Left hindlimb (tissue), 1 donor: ENCODE measurements at regions not wholly inside any gene's neighbourhood (a gene's known extent, or its start where the extent isn't known, plus 50 kb on each side); places are given as distances from the start of the nearest gene placed in this dataset.

ENCODE experiments used
- DNase-seq: peaks from one replicate; pipeline ENCODE4 v3.0.0-alpha.2; 2018

DNA sequence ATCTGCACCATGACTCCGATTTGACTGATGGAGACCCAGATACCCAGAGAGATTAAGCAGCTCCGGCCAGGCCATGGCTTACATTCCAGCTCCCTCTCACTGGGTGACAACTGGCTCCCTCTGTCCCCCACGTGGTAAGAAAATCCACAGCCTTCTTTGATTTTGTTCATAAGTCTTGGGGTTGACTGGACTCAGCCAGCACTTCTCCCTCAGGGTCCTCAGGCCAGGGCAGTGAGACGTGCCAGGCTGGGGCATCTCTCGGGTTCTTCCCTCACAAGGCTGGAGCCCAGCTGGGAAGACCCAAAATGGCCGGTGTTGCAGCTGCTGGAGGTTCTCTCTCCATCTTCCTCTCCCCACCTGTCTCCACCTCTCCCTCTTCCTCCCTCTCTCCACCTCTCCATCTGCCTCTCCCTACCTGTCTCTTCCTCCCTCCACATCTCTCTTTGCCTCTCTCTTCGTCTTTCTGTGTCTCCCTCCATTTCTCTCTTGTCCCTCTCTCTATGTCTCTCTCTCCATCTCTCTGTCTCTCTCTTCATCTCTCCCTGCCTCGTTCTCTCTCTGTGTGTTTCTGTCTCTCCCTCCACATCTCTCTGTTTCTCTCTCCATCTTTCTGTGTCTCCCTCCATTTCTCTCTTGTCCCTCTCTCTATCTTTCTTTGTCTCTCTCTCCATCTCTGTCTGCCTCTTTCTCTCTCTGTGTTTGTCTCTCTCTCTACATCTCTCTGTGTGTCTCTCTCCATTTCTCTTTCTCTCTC, 105.3 kb downstream of the FOXL1 start:
- DNase-seq, result no peak

DNA sequence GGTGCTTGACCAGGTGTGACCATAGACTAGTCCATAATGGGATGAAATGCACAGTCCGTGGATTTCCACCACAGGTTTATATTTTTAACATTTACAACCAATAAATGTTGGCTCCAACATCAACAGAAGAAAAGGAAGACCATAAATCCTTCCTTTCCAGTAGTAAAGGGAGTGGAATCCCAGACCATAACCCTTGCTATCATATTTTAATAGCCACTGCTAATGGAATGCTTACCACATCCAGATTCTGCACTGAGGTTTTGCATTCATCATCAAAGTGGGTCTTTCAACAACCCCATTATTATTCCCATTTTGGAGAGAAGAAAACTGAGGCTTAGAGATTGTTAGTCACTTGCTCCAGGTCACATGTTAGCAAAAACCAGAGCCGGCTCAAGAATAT, 106.7 kb downstream of the FOXL1 start:
- DNase-seq, result no peak

DNA sequence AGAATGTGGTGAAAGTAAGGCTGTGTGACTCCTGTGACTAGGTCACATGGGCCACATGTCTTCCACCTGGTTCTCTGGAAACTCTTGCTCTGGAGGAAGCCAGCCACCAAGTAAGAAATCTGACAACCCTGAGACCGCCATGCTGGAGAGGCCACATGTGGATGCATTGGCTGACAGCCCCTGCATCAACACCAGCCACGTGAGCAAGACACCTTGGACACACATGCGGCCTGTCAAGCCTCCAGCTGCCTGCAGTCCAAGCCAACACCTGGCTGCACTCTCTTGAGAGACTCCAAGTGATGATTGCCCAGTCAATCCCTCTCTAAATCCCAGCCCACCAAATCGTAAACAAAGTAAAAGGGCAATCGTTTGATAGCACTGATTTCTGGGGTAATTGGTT, 112.6 kb downstream of the FOXL1 start:
- no peak for DNase-seq

DNA sequence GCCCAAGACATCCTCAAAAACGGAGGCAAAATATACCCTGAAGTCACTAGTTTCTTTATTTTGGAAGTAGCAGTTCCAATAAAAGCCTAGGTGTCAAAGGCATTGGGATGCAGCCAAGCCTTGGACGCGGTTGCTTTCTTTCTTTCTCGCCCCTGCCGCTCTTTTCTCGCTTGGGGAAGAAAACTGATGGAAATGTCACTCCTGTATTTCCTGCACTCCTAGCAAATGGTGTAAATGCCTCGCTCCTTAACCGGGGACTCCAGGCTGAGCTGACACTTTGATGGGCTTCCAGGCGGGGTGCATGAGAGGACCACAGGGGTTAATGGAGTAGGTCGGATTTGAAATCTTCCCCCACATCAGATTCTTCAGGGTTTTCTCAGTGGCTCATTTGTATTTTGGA, 114.1 kb downstream of the FOXL1 start:
- no peak for DNase-seq

DNA sequence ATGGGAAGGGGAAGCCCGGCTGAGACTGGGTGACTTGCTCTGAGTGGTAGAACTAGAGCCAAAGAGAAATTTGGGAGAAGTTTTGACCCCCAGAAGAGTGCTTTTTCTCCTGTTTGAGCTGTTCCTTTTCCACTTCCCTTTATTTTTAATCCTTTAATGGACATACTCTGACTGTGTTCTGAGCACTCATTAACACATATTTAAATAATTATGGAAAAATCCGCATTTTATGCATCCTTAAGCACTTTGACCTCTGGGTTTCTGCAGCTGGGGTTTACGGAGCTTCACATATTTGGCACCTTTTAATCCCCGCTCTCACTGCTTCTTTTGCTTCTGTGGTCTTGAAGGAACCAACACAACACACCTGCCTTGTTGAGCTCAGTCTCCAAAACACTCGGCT, 114.7 kb downstream of the FOXL1 start:
- DNase-seq, result no peak

DNA sequence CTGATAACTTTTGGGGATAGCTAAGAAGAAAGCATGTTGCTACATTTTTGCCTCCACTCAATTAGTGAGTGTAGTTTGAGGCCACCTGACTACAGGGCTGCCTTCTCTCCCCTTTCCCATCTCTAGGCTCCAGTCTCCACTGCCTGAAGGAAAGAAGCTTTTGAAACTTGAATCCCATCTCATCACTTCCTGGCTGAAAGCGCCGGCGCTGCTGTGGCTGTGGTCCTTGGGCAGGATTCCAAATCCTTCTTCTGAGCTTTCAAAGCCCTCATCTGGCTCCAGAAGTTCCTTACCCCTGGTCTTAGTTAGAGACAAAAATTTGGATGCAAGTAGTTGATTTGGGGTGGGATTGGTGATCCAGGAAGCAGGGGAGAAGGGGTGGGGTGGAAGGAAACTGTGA, 119.4 kb downstream of the FOXL1 start:
- DNase-seq, result no peak

DNA sequence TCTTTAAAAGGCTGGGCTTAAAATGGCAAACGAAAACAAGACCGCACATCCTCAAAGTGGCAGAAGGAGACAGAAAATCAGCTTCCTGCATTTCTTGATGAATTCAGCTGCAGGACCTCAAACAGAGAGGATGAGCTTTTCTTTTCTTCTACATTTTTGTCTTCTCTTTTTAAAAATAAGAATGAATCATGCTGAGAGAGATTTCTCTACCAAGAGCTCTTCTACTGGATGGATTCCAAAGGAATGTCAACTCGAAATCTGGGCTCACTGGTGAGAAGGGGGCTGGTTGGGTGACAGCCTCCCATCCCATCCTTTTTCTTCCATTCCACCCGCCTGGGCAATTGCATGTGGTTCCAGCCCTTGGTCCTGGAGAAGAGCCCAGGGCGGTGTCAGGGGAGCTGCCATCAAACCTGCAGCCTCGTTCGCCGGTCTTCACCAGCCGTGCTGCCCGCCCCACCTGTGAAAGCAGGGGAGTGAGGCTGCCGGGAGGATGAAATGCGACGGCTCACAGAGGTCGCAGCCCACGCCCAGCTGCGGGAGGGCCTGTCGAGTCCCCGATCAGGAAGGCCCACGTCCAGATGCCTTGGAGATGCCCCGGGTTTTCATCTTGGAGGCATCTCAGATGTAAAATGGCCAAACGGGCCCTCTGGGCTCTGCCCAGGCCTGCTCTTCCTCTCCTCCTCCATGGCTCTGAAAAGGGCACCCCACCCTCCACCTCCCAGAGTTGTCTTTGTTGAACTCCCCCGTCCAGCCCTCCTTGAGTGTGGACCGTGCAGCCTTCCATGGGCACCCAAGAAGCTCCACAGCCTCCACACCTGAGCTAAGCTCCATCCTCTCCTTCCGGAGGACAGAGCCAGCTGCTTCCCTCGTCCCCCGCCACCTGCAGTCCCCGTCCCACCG, 121.9 kb downstream of the FOXL1 start:
- no peak for DNase-seq

DNA sequence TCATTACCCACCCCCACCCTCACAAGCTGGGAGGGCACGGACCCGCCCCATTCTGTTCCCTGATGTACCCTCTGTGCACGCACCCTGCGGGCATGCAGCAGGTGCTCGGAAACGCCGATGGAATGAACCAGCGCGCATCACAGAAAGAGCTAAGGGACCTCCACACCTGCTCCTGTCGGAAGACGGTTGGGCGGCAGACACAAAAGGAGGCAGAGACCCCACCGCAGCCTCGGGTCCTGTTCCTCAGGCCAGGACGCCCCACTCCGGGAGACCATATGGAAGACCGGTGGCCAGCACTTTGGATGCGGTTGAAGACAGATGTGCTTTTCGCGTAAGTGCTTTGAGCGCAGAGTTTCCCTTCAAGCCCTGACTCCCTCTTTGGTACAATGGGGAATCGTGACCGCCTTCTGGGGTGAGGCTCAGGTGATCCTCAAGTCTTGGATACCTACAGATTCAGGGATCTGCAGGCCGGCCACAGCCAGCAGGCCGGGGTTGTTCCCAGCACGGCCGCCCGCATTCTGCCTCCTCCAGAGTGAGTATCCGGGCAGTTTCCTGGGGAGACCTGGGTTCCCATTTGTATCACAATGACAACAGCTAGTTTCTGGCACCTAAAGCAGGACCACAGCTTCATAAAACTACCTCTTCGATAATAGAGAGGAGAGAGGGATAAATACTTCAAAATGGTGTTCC, 123.1 kb downstream of the FOXL1 start:
- DNase-seq, result no peak

DNA sequence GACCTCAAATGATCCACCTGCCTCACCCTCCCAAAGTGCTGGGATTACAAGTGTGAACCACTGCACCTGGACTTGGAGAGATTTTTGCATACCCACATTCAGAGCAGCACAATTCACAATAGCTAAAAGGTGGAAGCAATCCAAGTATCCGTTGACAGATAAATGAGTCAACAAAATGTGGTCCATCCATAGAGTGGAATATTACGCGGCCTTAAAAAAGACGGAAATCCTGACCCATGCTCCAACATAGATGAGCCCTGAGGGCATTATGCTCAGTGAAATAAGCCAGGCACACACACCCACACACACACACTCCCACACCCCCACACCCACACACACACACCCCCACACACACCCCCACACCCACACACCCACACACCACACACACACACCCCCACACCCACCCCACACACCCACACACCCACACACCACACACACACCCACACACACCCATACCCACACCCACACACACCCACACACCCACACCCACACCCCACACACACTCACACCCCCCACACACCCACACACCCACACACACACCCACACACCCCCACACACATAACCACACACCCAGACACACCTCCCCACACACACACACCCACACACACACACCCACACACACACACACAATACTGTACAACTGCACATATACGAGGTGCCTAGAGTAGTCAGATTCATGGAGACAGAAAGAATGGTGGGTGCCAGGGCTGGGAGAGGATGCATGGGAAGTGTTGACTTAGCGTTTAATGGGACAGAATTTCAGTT, 124.7 kb downstream of the FOXL1 start:
- no peak for DNase-seq

DNA sequence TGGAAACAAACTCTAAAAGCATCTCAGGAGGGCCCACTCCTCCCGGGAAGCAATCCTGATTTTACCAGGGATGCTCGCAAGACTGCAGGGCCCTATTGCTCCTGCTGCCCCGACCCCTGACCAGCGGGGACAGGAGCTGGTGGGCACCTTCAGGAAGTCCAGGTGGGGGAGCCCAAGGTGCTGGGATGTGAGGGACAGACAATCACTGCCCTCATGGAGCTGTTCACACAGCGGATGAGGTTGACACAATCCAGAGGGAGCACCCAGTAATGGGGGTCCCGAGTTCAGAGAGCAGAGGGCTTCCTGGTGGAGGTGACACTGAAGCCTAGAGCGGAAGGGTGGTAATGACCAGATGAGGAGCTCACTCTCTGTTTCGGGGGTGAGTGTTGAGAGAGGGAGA, 126.2 kb downstream of the FOXL1 start:
- no peak for DNase-seq

DNA sequence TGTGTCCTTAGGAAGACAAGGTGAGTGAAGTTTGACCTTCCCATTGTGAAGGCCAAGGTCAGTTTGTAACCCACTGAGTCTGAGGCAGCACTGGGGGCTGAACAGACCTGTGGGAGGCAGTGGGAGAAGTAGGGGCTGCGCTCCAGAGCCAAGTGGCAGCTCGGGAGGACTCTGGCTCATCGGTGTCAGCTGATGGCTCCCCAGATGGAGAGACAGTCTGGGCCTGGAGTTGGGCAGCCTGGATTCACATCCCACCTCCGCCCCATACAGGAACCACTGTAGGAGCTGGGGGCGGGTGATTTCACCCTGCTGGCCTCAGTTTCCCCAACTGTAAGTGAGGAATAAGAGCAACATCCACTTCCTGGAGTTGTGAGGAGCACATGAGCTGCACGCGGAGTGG, 128.4 kb downstream of the FOXL1 start:
- no peak for DNase-seq

DNA sequence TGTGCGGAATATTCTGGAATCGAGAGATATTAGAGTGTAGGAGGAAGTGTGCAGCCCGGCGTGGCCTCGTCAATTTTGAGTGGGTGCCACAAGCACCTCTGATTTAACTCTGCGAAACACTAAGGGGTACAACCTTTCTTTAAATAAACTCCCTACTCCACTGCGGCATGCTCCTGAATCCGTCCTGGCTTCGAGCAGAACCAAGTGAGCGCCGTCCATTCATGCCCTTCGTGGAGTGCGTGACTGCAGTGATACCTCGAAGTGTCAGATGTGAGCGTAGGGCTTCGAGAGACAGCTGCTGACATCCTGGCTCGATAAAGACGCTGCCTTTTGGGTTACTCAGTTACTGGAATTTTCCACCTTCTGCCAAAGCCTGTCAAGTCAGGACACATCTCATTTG, 128.8 kb downstream of the FOXL1 start:
- DNase-seq, result no peak

DNA sequence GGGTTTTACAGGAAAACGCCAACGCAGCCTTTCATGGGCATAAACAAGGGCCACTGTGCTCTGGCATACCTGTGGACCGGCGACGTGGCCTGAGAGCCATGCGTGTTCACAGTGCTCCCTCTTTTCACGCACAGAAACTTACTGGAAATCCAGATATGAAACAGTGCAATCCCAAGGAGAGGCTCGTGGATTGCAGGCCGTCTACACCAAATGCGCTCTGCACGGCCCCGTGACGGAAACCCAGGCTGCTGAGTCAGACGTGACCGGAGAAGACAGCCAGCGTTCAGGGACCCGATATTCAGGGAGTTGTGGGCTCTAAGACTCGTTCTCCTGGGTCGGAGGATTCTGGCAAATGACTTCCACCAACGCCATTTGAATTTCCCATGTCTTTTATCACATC, 129.2 kb downstream of the FOXL1 start:
- no peak for DNase-seq

DNA sequence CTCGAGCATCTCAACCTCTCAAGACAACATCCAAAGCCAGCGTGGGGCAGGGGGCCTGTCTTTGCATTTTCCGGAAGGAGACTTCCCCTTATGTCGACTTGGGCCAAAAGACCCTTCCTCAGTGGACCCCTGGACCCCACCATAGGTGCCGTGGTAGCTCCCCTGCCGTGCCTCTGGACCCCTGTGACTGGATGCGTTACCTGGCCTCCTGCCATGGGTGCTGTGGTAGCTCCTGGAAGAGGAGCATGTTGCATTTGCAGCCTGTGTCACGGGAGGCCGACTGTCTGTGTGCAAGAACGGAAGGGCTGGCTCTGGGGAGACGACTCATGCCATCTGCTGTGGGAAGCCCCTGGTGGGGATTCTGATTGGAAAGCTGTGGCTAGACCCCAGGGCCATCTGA, 130.1 kb downstream of the FOXL1 start:
- DNase-seq, result no peak

DNA sequence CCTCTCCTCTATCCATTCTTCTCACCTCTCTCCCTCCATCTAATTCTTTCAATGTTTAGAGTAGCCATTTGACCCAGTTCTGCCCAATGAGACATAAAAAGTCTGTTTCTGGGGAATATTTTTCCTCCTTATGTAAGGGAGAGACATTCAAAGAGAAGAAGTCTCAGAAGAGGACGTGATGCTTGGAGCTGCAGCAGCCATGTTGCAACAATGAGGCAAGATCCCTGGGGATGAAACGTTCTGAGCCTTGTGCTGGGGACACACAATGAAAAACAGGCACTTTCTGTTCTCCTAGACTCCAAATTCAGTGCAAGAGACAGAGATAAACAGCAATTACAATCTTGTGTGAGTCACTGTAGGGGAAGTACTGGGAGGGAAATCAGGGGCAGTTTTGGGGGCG, 130.8 kb downstream of the FOXL1 start:
- no peak for DNase-seq

DNA sequence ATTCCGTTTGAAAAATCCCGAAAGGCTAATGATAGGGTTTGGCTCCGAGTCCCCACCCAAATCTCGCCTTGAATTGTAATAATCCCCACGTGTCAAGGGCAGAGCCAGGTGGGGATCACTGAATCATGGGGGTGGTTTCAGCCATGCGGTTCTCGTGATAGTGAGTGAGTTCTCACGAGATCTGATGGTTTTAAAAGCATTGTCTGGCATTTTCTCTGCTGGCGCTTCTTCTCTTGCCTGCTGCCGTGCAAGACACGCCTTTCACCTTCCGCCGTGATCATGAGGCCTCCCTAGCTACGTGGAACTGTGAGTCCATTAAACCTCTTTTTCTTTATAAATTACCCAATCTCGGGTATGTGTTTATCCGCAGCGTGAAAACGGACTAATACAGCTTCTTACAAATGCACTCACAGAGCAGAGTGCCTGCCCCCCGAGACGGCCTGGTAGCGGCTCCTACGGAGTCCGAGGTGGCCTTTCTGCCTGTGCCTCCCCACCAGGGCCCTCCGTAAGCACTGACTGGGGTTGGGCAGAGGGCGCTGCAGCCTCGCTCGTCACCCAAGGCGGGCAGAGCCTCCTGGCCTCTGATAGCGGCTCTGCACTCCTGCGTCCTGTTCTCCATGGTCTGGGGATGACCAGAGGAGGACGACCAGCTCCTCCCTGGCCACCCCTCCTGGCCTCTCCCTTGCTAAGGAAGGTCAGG, 131.7 kb downstream of the FOXL1 start:
- no peak for DNase-seq

DNA sequence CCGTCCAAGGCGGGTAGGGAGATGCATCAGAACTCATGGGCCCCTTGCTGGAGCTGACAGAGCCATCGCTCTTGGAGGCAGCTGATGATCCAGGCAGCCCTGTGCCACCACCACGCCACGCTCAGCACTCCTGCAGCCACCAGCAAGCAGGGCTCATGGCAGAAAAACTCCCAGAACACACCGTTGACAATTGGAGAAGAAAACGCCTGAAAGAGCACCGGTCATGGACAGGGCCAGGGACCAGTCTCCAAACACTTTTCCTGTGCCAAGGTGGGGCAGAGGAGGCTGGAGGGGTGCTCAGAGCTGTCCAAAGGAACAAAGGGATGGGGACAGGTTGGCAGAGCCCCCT, 132.2 kb downstream of the FOXL1 start:
- DNase-seq, result no peak

DNA sequence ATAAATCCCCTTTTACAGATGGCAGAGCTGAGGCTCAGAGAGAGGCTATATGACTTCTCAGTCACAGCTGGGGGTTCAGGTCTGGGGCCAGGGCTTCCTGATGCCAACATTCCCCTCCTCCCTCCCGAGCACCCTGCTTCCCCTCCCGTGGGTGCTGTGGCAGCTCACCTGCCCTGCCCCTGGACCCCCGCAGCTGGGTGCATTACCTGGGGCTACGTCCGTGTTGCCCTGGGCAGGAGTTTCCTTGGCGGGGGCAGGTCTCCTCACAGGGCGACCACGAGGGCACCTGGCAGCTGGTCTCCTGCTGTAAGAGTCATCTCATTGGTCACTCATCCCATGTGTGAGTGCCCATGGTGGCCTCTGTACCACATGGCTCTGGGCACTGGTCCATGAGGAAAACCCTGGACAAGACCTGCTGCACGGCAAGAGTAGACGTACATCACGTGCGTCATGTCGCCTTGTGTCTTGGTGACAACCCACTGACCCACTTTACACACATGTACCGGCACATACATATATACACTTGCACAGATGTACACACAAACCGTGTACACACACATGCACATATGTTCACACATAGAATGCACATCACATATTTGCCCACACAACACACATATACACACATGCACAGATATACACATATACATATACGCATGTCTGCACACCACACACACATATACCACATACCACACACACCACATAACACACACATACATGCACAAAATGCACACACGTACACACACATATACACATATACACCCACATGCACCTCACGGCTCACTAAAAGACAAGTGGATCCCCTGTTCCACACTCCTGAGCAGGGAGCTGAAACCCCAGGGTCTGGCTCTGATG, 134.0 kb downstream of the FOXL1 start:
- DNase-seq, result no peak

DNA sequence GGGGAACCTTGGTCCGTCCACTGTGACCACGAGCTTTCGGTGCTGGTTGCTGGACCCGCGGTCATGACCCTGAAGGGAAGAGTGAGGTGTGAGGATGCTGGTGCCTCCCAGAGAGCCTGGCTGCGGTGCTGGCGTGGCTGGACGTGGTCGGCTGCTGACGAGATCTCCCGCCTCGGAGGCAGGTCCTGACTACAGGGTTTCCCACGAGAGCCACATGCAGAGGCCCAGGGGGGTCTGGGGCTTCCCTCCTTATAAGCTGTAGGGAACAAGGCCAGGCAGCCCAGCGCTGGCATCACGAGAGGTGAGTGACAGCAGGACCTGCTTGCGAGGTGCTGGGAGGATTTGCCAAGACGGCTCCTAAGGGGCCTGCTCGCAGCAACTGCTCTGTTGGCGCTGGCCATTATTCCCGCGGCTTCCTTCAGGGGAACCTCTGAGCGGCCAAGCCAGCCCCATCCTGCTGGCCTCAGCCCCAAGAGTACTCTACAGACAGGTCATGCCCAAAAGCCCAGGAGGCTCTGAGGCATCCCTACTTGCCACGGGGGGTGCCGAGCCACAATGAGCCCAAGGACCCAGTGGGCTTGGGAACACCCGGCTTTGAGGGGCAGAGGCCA, 134.8 kb downstream of the FOXL1 start:
- DNase-seq, result no peak

DNA sequence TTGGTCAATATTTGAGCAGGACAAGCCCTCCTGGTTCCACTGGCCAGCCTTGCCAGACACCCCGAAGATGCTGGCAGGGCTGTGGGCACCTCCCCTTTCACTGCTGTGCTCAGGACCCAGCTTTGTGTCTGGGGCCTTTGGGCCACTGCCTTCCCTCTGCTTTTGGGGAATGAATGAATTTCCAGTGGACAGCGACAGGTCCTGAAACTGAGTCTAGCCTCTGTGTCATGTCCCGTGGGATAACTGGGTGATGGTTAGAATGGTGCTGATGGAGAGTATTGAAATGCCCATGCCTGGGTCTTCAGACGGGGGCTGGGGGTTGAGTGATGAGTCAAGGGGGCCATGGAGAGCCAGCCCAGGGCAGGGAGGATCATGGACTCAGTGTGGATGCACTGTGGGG, 135.8 kb downstream of the FOXL1 start:
- no peak for DNase-seq

DNA sequence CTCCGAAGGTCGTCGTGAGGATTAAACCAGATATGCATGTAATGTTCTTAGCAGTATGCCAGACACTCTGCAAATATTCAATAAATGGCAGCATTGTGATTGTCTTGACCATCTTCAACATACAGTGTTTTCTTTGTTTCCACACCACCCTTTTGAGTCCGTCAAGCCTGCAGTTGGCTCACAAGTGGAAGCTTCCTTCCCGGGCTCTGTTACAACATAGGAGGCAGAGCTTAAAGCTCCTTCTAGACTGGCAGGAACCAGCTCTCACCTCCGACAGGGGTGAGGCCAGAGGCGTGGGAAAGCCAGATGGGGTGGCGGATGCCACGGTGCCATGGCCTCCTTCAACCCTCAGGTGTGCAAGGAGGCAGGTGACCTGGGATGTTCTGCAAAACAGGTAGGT, 138.3 kb downstream of the FOXL1 start:
- DNase-seq, result no peak
